ENCODE measurements at regions not wholly inside any gene's neighbourhood (a gene's known extent, or its start where the extent isn't known, plus 50 kb on each side); places are given as distances from the start of the nearest gene placed in this dataset.

DNA sequence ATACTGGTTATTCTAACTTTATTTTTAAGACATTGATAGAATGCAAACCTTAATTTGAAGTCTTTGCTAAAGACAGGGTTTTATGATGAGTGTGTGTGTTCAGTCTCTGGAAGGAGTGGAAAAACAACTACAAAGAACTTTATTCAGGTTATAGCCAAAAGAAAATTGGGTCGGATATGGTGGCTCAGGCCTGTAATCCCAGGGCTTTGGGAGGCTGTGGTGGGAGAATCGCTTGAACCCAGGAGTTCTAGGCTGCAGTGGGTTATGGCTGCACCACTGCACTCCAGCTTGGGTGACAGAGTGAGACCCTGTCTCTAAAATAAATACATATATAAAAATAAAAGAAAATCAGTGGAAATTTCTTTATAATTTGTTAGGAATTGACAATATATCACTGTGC, 581.5 kb upstream of the CA10 start:
- Histone ChIP-seq H3K4me2 (ENCODE audit: low read length) (no peak overlapping the region), H3K9me2 (ENCODE audit: insufficient read depth) (no peaks in the 10 kb centered on the region), H3K9me3 (ENCODE audit: control insufficient read depth in 1 of 2, insufficient read depth in 1 of 2, low read depth in 1 of 2, low read length in 2 of 2) (peaks cover 45 to 46% of the 10 kb centered on the region in 2 experiments), H4K20me1 (ENCODE audit: insufficient read depth) (no peaks in the 10 kb centered on the region), H3K4me3 (replicated peaks in 1 of 2; ENCODE audit: low read depth in 1 of 2, low read length in 2 of 2) (no peak overlapping the region), H2AFZ (ENCODE audit: low read depth, low read length, poor library complexity, severe bottlenecking) (no peak overlapping the region), H3K79me2 (ENCODE audit: insufficient read depth, low read length) (no peaks in the 10 kb centered on the region), H3K27ac (ENCODE audit: low read depth, low read length) (no peak overlapping the region), H3K27me3 (ENCODE audit: insufficient read depth, low read length) (no peaks in the 10 kb centered on the region), H3K9ac (ENCODE audit: low read length) (no peak overlapping the region), H3K4me1 (ENCODE audit: control insufficient read depth in 1 of 2, insufficient read depth in 2 of 2, low read length in 2 of 2) (no peaks in the 10 kb centered on the region; a peak in 1 of 4 replicates), H3K36me3 (ENCODE audit: control insufficient read depth in 1 of 2, insufficient read depth in 2 of 2, low read length in 2 of 2) (no peaks in the 10 kb centered on the region)
- ChIA-PET POLR2A (no interaction called here), CTCF (no interaction called here), RAD21 (ENCODE audit: low non-redundant PET in 1 of 2, low total read pairs in 2 of 2, uncharacterized antibody in 2 of 2, unreplicated experiment in 2 of 2) (no interaction called here)
- ATAC-seq (no peak), DNase-seq (ENCODE audit: low read depth, low spot score) (no peak)
- intact Hi-C loops (cut with micrococcal nuclease), result no loop called here
- no peak for TF ChIP-seq ZNF274 (IDR thresholded peaks at IDR 0.05; ENCODE audit: low read depth, low read length)
- TF ChIP-seq EGR1 (IDR thresholded peaks at IDR 0.05; ENCODE audit: low read depth), result no peak
- TF ChIP-seq EZH2phosphoT487 (IDR thresholded peaks at IDR 0.05; ENCODE audit: borderline replicate concordance), result no peak
- no peak for TF ChIP-seq ZBTB33 (IDR thresholded peaks at IDR 0.05; ENCODE audit: extremely low read depth, insufficient replicate concordance, low read length)
- TF ChIP-seq, protein P1, sequence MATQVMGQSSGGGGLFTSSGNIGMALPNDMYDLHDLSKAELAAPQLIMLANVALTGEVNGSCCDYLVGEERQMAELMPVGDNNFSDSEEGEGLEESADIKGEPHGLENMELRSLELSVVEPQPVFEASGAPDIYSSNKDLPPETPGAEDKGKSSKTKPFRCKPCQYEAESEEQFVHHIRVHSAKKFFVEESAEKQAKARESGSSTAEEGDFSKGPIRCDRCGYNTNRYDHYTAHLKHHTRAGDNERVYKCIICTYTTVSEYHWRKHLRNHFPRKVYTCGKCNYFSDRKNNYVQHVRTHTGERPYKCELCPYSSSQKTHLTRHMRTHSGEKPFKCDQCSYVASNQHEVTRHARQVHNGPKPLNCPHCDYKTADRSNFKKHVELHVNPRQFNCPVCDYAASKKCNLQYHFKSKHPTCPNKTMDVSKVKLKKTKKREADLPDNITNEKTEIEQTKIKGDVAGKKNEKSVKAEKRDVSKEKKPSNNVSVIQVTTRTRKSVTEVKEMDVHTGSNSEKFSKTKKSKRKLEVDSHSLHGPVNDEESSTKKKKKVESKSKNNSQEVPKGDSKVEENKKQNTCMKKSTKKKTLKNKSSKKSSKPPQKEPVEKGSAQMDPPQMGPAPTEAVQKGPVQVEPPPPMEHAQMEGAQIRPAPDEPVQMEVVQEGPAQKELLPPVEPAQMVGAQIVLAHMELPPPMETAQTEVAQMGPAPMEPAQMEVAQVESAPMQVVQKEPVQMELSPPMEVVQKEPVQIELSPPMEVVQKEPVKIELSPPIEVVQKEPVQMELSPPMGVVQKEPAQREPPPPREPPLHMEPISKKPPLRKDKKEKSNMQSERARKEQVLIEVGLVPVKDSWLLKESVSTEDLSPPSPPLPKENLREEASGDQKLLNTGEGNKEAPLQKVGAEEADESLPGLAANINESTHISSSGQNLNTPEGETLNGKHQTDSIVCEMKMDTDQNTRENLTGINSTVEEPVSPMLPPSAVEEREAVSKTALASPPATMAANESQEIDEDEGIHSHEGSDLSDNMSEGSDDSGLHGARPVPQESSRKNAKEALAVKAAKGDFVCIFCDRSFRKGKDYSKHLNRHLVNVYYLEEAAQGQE (IDR thresholded peaks at IDR 0.05; ENCODE audit: low read depth), result no peak
- no peak for TF ChIP-seq EZH2 (IDR thresholded peaks at IDR 0.05)
- TF ChIP-seq, protein P2, sequence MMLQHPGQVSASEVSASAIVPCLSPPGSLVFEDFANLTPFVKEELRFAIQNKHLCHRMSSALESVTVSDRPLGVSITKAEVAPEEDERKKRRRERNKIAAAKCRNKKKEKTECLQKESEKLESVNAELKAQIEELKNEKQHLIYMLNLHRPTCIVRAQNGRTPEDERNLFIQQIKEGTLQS (IDR thresholded peaks at IDR 0.05), result no peak
- no peak for TF ChIP-seq SP1 (IDR thresholded peaks at IDR 0.05; ENCODE audit: low read depth)
- TF ChIP-seq ZFX (IDR thresholded peaks at IDR 0.05), result no peak
- no peak for TF ChIP-seq POLR2AphosphoS5 (IDR thresholded peaks at IDR 0.05; ENCODE audit: low read depth, low read length)
- no TSS peak for BruUV-seq (replicated peaks)

Measured in HCT116 (cell line).